ENCODE measurements at regions not wholly inside any gene's neighbourhood (a gene's known extent, or its start where the extent isn't known, plus 50 kb on each side); places are given as distances from the start of the nearest gene placed in this dataset.
"Not testable (repeated sequence)": the region's sequence is repeated elsewhere in the genome, so short reads cannot be mapped to it uniquely, and the experiment has no call there.

- not testable (repeated sequence) for DNase-seq
Observed at GRCh38 chr16:31581065-31581464, 53.4 kb downstream of the AHSP start.

DNA sequence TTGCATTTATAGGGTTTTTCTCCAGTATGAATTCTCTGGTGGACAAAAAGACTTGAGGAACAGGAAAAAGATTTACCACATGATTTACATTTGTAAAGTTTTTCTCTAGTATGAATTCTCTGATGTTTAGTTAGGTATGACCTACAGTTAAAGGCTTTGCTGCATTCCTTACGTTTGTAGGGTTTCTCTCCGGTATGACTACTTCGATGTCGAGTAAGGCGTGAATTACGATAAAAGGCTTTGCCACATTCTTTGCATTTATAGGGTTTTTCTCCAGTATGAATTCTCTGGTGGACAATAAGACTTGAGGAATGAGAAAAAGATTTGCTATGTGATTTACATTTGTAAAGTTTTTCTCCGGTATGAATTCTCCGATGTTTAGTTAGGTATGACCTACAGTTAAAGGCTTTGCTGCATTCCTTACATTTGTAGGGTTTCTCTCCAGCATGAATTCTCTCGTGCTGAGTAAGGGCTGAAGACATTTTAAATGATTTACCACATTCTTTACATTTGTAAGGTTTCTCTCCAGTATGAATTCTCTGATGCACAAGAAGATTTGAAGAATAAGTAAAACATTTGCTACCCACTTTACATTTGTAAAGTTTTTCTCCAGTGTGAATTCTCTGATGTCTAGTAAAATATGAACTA lies 74.2 kb downstream of the AHSP start:
- not testable (repeated sequence) for DNase-seq

- DNase-seq, result no peak
Observed at GRCh38 chr16:31618130-31618529, 90.4 kb downstream of the AHSP start.

GRCh38 chr16:31636433-31636832 lies 108.7 kb downstream of the AHSP start:
- DNase-seq, result no peak

GRCh38 chr16:31641279-31641678 lies 113.6 kb downstream of the AHSP start:
- no peak for DNase-seq

DNA sequence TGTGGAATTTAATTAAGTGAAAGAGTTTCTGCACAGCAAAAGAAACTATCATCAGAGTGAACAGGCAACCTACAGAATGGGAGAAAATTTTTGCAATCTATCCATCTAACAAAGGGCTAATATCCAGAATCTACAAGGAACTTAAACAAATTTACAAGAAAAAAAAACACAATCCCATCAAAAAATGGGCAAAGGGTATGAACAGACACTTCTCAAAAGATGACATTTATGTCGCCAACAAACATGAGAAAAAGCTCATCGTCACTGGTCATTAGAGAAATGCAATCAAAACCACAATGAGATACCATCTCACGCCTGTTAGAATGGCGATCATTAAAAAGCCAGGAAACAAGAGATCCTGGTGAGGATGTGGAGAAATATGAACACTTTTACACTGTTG lies 128.0 kb downstream of the AHSP start:
- not testable (repeated sequence) for DNase-seq

- DNase-seq, result no peak
Observed at GRCh38 chr16:31664683-31665482, 137.2 kb downstream of the AHSP start.

DNA sequence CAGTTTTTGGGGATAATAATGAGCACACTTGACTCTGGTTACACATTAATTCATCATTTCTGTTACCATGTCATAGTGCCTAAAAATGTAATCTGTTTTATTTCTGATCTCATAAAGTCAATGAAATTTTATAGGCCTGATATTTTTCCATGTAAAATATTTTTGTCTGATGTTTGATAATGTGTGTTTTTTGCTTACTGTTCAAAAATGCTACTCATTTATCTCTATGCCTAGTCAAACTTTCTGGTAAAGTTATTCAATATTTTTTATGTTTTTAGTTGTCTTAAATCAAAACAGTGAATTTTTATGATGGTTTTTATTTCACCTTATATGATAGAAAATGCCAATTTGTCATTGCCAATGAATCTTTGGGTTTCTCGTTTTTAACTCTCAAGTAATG lies 147.0 kb downstream of the AHSP start:
- DNase-seq, result no peak

DNA sequence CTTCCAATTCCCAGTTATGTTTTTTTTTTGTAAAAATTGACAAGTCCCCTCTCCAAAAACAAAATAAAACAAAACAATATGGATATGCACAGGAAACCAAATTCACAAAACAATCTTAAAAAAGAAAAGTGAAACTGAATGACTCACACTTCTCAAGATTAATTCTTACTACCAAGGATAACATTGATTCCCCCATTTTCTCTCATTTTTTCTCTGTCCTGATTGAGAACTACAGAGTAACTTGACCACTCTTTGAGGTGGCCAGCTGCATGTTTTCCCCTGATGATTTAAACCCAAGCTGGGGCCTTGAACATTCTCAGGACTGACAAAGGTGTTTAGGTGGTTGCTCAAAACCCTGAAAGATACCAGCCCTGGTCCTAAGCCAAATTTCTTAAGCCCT lies 149.0 kb downstream of the AHSP start:
- no peak for DNase-seq

GRCh38 chr16:31678649-31679325 lies 151.1 kb downstream of the AHSP start:
- no peak for DNase-seq

DNA sequence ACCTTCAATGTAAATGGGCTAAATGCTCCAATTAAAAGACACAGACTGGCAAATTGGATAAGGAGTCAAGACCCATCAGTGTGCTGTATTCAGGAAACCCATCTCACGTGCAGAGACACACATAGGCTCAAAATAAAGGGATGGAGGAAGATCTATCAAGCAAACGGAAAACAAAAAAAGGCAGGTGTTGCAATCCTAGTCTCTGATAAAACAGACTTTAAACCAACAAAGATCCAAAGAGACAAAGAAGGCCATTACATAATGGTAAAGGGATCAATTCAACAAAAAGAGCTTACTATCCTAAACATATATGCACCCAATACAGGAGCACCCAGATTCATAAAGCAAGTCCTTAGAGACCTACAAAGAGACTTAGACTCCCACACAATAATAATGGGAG lies 161.6 kb downstream of the AHSP start:
- not testable (repeated sequence) for DNase-seq

DNA sequence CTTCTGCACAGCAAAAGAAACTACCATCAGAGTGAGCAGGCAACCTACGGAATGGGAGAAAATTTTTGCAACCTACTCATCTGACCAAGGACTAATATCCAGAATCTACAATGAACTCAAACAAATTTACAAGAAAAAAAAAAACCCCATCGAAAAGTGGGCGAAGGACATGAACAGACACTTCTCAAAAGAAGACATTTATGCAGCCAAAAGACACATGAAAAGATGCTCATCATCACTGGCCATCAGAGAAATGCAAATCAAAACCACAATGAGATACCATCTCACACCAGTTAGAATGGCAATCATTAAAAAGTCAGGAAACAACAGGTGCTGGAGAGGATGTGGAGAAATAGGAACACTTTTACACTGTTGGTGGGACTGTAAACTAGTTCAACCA lies 164.6 kb downstream of the AHSP start:
- not testable (repeated sequence) for DNase-seq

DNA sequence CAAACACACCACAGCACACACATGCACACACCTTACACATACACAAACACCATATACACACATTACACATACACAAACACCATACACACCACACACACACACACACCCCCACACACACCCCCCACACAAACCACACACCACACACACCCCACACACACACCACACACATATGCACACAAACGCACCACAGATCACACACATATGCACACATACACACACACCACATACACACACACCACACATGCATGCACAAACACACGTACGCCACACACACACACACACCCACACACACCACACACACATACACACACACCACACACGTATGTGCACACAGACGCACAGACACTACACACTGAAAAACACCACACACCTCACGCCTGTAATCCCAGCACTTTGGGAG lies 166.0 kb downstream of the AHSP start:
- no peak for DNase-seq

DNA sequence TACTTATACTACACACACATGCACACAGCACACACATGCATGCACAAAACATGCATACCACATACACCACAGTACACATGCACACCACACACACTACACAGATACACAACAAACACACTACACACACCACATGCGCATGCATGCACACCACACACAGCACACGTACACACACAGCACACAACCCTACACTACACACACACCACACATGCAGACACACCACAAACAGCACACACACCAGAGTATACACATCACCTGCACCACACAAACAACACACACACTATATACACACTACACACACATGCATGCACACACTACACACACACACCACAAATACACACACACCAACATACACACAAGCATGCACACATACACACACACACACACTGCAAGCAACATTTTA lies 166.8 kb downstream of the AHSP start:
- DNase-seq, result no peak

- DNase-seq, result peak; percentile 43
Observed at GRCh38 chr16:31695667-31696066, 168.0 kb downstream of the AHSP start.

DNA sequence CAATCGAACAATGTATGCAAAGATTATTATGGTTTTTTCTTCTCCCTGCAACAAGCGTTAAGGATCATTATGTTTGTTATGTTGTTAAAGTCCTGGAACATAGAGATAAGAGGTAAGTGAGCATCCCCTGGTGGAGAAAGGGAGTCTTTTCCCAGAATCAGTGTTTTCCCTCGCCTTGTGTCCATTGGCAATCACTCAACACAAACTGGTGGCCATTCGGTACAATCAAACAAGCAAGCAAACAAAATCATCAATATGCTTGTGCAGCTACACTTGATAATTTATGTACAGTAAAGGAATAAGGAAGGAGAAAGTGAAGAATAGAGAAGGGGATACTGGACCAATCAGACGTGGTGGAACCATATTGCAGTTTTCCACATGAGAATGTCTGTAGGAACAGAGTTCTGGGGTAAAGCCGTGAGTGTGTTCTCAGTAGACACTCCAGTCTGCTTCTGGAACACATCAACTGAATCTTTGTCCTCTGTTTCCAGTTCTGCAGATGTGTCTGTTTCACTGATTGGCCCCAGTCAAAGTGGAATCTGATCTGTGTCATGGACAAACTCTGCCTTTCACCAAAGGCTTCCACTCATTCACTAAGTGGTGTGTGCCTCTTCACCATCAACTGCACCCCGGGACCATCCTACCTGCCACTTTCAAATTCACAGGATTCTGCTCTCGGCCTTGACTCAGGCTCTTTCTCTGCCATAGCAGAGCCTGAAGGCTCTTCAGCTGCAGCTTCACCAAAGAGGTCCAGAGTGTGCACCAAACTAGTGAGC lies 169.5 kb downstream of the AHSP start:
- DNase-seq, result no peak

DNA sequence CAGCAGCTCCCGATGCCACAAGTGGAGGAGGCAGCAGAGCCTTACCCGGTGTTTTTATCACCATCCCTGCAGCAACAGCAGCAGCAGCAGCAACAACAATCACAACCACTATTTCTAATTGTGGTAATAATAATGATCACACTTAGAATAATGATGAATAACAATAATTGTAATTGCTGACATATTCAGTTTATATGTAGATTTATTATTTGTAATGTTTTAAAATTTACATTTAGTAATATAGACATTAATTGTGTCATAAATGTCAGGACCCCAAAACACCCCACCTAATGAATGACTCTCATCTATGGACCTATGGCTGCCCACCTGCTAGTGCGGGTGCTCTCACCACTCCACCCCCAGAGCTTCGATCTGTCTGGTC lies 170.0 kb downstream of the AHSP start:
- no peak for DNase-seq

DNA sequence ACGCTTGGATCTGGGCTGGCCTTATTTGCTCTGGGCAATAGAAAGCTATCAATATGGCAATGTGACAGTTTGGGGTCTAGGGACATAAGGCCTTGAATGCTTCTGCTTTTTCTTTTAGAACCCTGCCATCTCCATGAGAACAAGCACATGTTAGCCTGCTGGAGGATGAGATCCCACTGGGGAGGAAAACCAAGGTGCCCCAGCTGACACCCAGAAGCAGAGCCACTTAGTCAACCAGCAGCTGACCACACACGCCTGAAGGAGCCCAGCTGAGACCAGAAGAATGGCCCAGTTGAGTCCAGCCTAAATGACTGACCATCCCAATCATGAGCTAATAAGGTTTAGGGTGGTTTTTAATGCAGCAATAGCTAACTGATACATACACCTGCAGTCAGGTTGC lies 171.2 kb downstream of the AHSP start:
- no peak for DNase-seq

DNA sequence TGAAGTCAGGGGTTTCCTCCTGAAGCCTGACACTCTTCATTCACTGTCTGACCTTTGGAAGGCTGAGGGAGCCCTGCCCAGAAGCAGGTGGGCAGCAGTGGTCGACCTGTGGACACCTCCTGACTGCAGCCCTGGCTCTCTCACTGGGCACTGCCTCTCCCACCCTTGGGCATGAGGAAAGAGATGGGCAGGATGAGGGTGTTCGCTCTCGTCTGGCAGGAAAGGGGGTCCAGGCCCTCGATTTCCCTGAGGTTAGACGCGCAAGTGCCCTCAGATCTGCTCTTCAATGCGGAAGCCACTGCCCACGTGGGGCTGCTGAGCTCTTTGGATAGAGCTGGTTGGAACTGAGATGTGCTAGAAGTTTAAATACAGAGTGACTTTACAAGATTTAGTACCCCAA lies 171.9 kb downstream of the AHSP start:
- DNase-seq, result no peak

- DNase-seq, result no peak
Observed at GRCh38 chr16:31700200-31700529, 172.5 kb downstream of the AHSP start.

- DNase-seq, result peak; percentile 87
Observed at GRCh38 chr16:31700530-31701388, 172.8 kb upstream of the ZNF267 start.

GRCh38 chr16:31701734-31702133 lies 171.9 kb upstream of the ZNF267 start:
- no peak for DNase-seq
